ENCODE measurements at regions not wholly inside any gene's neighbourhood (a gene's known extent, or its start where the extent isn't known, plus 50 kb on each side); places are given as distances from the start of the nearest gene placed in this dataset.

GRCh38 chr13:53217194-53217593, 188.6 kb downstream of the OLFM4 start:
- Histone ChIP-seq H3K36me3 (ENCODE audit: control insufficient read depth, low read length) (no peaks in the 10 kb centered on the region), H3K9me2 (replicated peaks; ENCODE audit: control insufficient read depth, low read length) (no peaks in the 10 kb centered on the region), H4K20me1 (ENCODE audit: control insufficient read depth, insufficient read depth, low read depth, low read length) (no peaks in the 10 kb centered on the region), H3K27me3 (ENCODE audit: control insufficient read depth, low read length) (no peaks in the 10 kb centered on the region), H3K27ac (ENCODE audit: low read depth, low read length) (no peak overlapping the region), H3K9me3 (ENCODE audit: control insufficient read depth, insufficient read depth, low read length) (no peaks in the 10 kb centered on the region), H3K4me2 (ENCODE audit: low read length) (no peak overlapping the region), H3K4me1 (ENCODE audit: control insufficient read depth, low read length) (no peaks in the 10 kb centered on the region), H3F3A (ENCODE audit: control insufficient read depth, insufficient read depth) (no peaks in the 10 kb centered on the region), H3K4me3 (ENCODE audit: low read length) (no peak overlapping the region), H3K79me2 (ENCODE audit: control insufficient read depth, low read length) (no peaks in the 10 kb centered on the region)
- TF ChIP-seq EZH2phosphoT487 (IDR thresholded peaks at IDR 0.05; ENCODE audit: borderline replicate concordance, low read length), result no peak
- no peak for TF ChIP-seq CTCF (IDR thresholded peaks at IDR 0.05; ENCODE audit: low read depth, low read length, poor library complexity, severe bottlenecking)

DNA sequence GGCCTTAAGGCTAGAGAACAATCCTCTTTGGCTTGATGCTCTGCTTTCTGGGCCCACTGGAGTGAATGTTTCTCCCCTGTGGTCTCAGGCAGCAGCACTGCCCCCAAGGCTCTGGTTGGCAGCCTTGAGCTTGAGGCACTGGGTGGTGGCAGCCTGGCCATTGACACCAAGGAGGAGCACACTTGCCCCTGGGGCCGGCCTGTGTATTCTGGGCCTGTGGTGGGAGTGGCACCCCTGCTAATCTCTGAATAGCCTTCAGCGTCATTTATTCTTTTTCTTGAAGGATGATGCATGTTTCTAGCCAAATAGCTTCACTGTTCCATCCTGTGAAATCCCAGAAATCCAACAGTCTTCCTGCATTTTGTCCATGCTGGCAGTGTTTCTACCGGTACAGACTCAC, 191.4 kb downstream of the OLFM4 start:
- no peaks in the 10 kb centered on the region for H3K4me1 ChIP-seq (ENCODE audit: control insufficient read depth, low read length)
- H3K79me2 ChIP-seq (ENCODE audit: control insufficient read depth, low read length), result no peaks in the 10 kb centered on the region
- peaks cover 5% of the 10 kb centered on the region; the same call in 1 of the 2 replicates for H3K9me3 ChIP-seq (ENCODE audit: control insufficient read depth, insufficient read depth, low read length)
- H3K4me3 ChIP-seq (ENCODE audit: low read length), result no peak overlapping the region
- no peak for TF ChIP-seq EZH2phosphoT487 (IDR thresholded peaks at IDR 0.05; ENCODE audit: borderline replicate concordance, low read length)
- no peak for TF ChIP-seq CTCF (IDR thresholded peaks at IDR 0.05; ENCODE audit: low read depth, low read length, poor library complexity, severe bottlenecking)
- no peaks in the 10 kb centered on the region for H3F3A ChIP-seq (ENCODE audit: control insufficient read depth, insufficient read depth)
- H3K27me3 ChIP-seq (ENCODE audit: control insufficient read depth, low read length), result no peaks in the 10 kb centered on the region
- no peak overlapping the region for H3K27ac ChIP-seq (ENCODE audit: low read depth, low read length)
- H3K36me3 ChIP-seq (ENCODE audit: control insufficient read depth, low read length), result no peaks in the 10 kb centered on the region
- H3K4me2 ChIP-seq (ENCODE audit: low read length), result no peak overlapping the region
- H4K20me1 ChIP-seq (ENCODE audit: control insufficient read depth, insufficient read depth, low read depth, low read length), result no peaks in the 10 kb centered on the region
- H3K9me2 ChIP-seq (replicated peaks; ENCODE audit: control insufficient read depth, low read length), result no peaks in the 10 kb centered on the region

DNA sequence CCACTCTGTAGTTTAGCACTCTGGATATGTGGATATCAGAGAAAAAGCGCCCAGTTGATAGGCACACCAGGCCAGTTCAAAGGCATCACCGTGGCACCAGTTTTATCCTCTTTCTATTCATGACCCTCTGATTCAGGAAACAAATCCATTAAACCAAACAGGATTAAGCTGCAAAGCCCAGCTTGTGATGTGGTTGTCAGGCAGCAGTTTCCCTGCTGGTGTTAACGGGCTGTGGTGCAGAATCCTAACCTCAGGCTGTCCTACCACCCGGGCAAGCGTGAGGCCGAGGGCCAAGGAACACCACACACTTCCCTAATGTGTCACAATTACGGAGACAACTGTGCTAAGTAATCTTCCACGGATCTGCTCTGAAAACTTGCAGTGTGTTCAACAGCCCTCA, 209.1 kb downstream of the OLFM4 start:
- Histone ChIP-seq H4K20me1 (ENCODE audit: control insufficient read depth, insufficient read depth, low read depth, low read length) (no peaks in the 10 kb centered on the region), H3K79me2 (ENCODE audit: control insufficient read depth, low read length) (no peaks in the 10 kb centered on the region), H3K4me3 (ENCODE audit: low read length) (no peak overlapping the region), H3K4me2 (ENCODE audit: low read length) (no peak overlapping the region), H3K27me3 (ENCODE audit: control insufficient read depth, low read length) (no peaks in the 10 kb centered on the region), H3K27ac (ENCODE audit: low read depth, low read length) (no peak overlapping the region), H3F3A (ENCODE audit: control insufficient read depth, insufficient read depth) (no peaks in the 10 kb centered on the region), H3K9me3 (ENCODE audit: control insufficient read depth, insufficient read depth, low read length) (no peaks in the 10 kb centered on the region), H3K9me2 (replicated peaks; ENCODE audit: control insufficient read depth, low read length) (no peaks in the 10 kb centered on the region), H3K4me1 (ENCODE audit: control insufficient read depth, low read length) (no peaks in the 10 kb centered on the region), H3K36me3 (ENCODE audit: control insufficient read depth, low read length) (no peaks in the 10 kb centered on the region)
- TF ChIP-seq CTCF (IDR thresholded peaks at IDR 0.05; ENCODE audit: low read depth, low read length, poor library complexity, severe bottlenecking) (no peak), EZH2phosphoT487 (IDR thresholded peaks at IDR 0.05; ENCODE audit: borderline replicate concordance, low read length) (no peak)

GRCh38 chr13:53238261-53238660, 209.6 kb downstream of the OLFM4 start:
- no peaks in the 10 kb centered on the region for H4K20me1 ChIP-seq (ENCODE audit: control insufficient read depth, insufficient read depth, low read depth, low read length)
- H3K4me3 ChIP-seq (ENCODE audit: low read length), result no peak overlapping the region
- no peak overlapping the region for H3K27ac ChIP-seq (ENCODE audit: low read depth, low read length)
- no peaks in the 10 kb centered on the region for H3K36me3 ChIP-seq (ENCODE audit: control insufficient read depth, low read length)
- no peaks in the 10 kb centered on the region for H3K27me3 ChIP-seq (ENCODE audit: control insufficient read depth, low read length)
- no peak overlapping the region for H3K4me2 ChIP-seq (ENCODE audit: low read length)
- no peaks in the 10 kb centered on the region for H3K79me2 ChIP-seq (ENCODE audit: control insufficient read depth, low read length)
- TF ChIP-seq EZH2phosphoT487 (IDR thresholded peaks at IDR 0.05; ENCODE audit: borderline replicate concordance, low read length), result no peak
- no peak for TF ChIP-seq CTCF (IDR thresholded peaks at IDR 0.05; ENCODE audit: low read depth, low read length, poor library complexity, severe bottlenecking)
- no peaks in the 10 kb centered on the region for H3K4me1 ChIP-seq (ENCODE audit: control insufficient read depth, low read length)
- H3K9me2 ChIP-seq (replicated peaks; ENCODE audit: control insufficient read depth, low read length), result no peaks in the 10 kb centered on the region
- H3K9me3 ChIP-seq (ENCODE audit: control insufficient read depth, insufficient read depth, low read length), result no peaks in the 10 kb centered on the region
- no peaks in the 10 kb centered on the region for H3F3A ChIP-seq (ENCODE audit: control insufficient read depth, insufficient read depth)
